Caco-2 (cell line): ENCODE measurements at regions not wholly inside any gene's neighbourhood (a gene's known extent, or its start where the extent isn't known, plus 50 kb on each side); places are given as distances from the start of the nearest gene placed in this dataset.

Experiments used
- BruUV-seq: library from RNA; stranded (reverse); fragments of 400-500 nt; replicated peaks from 2 replicates; lab custom pipeline; 2021; lab: Mats Ljungman, UMichigan
- CTCF ChIA-PET: fragments of 300-600 bp; sonication (Branson Sonifier 250); formaldehyde crosslinking; loops from one replicate; lab custom pipeline; 2022; ENCODE audit warnings: antibody characterized with exemption; lab: Charles Lee
- POLR2A ChIA-PET: fragments of 300-600 bp; sonication (Branson Sonifier 250); formaldehyde crosslinking; loops from one replicate; lab custom pipeline; 2022; ENCODE audit warnings: antibody characterized with exemption; lab: Charles Lee
- DNase-seq, 2 experiments: peaks; one replicate each; pipeline versions ENCODE4 v3.0.0 to v3.0.0-alpha.2; 2020 to 2022
- H3K27me3 ChIP-seq: replicated peaks from 2 replicates; pipeline ENCODE4 v1.6.0; 2011; ENCODE audit warnings: low read length; ENCODE audit not compliant: control insufficient read depth, insufficient read depth
- H3K36me3 ChIP-seq: 2 replicates; pipeline ENCODE4 v1.5.1; 2011; ENCODE audit warnings: low read length; ENCODE audit not compliant: control insufficient read depth, insufficient read depth
- H3K4me1 ChIP-seq: fragments of 250-450 bp; sonication (Bioruptor Pico); 2 replicates; pipeline ENCODE4 v1.5.1; 2020; ENCODE audit warnings: mild to moderate bottlenecking
- H3K4me3 ChIP-seq: 2 replicates; pipeline ENCODE4 v1.5.1; 2011; ENCODE audit warnings: low read depth, mild to moderate bottlenecking, control low read depth, low read length
- H3K9me3 ChIP-seq: fragments of 250-450 bp; sonication (Bioruptor Pico); 2 replicates; pipeline ENCODE4 v1.5.1; 2020; ENCODE audit warnings: mild to moderate bottlenecking, moderate library complexity
- H3K27ac Mint-ChIP-seq: one replicate; pipeline ENCODE4 v1.8.0; 2022; ENCODE audit warnings: mixed read lengths; ENCODE audit not compliant: unreplicated experiment
- H3K27me3 Mint-ChIP-seq: one replicate; pipeline ENCODE4 v1.8.0; 2022; ENCODE audit warnings: mixed read lengths; ENCODE audit not compliant: insufficient read depth, unreplicated experiment
- H3K36me3 Mint-ChIP-seq: one replicate; pipeline ENCODE4 v1.8.0; 2022; ENCODE audit warnings: mild to moderate bottlenecking, mixed read lengths; ENCODE audit not compliant: insufficient read depth, unreplicated experiment
- H3K4me1 Mint-ChIP-seq: one replicate; pipeline ENCODE4 v1.8.0; 2022; ENCODE audit warnings: low read depth, mixed read lengths; ENCODE audit not compliant: unreplicated experiment
- H3K4me3 Mint-ChIP-seq: one replicate; pipeline ENCODE4 v1.8.0; 2022; ENCODE audit warnings: mild to moderate bottlenecking, moderate library complexity, mixed read lengths; ENCODE audit not compliant: unreplicated experiment
- H3K9me3 Mint-ChIP-seq: one replicate; pipeline ENCODE4 v1.8.0; 2022; ENCODE audit warnings: mixed read lengths; ENCODE audit not compliant: unreplicated experiment
- intact Hi-C: fragments of 100-400 bp; cut with micrococcal nuclease; formaldehyde crosslinking; loops from one replicate; pipeline ENCODE4 v1.10.0; 2022; ENCODE audit not compliant: unreplicated experiment
- TF ChIP-seq, protein P1 (sequence below), 2 experiments: fragments of 200-600 bp in 1 of 2; IDR thresholded peaks; 1 replicate in 1 of 2; 2 replicates in 1 of 2; pipeline versions ENCODE4 v1.5.1 to v1.8.0; 2011 to 2022; ENCODE audit warnings: antibody characterized with exemption in 1 of 2, control low read depth in 1 of 2, inconsistent platforms in 1 of 2, low read depth in 1 of 2, low read length in 1 of 2, mild to moderate bottlenecking in 1 of 2, moderate library complexity in 1 of 2; ENCODE audit not compliant: insufficient read depth in 1 of 2, severe bottlenecking in 1 of 2, unreplicated experiment in 1 of 2

DNA sequence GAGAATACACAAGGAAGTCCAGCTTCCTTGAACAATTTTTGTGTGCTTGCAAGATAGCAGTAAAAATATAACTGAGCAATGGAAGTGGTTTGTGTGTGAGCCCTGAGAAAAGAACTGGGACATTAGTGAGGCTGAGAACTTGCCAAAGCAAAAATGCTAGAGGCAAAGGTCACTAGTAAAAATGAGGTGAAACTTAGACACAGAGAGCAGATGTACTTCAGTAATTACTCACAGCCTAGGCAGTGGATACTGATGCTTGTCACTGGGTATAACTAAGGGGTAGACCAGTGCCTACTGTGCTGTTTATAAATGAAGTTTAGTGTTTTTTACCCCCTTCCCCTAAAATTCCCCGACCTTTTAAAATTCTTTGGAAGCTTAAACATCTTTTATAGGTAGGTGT, 450.1 kb downstream of the LPIN1 start:
- ChIA-PET CTCF (no interaction called here), POLR2A (no interaction called here)
- intact Hi-C loops, result no loop called here
- DNase-seq, result no peak
- Mint-ChIP-seq H3K9me3 (no peaks in the 10 kb centered on the region), H3K36me3 (no peaks in the 10 kb centered on the region), H3K27ac (no peak overlapping the region), H3K4me3 (no peak overlapping the region), H3K4me1 (no peaks in the 10 kb centered on the region), H3K27me3 (peaks cover 7% of the 10 kb centered on the region)
- no peaks in the 10 kb centered on the region for H3K4me1 ChIP-seq
- BruUV-seq, result no TSS peak
- TF ChIP-seq, protein P1, sequence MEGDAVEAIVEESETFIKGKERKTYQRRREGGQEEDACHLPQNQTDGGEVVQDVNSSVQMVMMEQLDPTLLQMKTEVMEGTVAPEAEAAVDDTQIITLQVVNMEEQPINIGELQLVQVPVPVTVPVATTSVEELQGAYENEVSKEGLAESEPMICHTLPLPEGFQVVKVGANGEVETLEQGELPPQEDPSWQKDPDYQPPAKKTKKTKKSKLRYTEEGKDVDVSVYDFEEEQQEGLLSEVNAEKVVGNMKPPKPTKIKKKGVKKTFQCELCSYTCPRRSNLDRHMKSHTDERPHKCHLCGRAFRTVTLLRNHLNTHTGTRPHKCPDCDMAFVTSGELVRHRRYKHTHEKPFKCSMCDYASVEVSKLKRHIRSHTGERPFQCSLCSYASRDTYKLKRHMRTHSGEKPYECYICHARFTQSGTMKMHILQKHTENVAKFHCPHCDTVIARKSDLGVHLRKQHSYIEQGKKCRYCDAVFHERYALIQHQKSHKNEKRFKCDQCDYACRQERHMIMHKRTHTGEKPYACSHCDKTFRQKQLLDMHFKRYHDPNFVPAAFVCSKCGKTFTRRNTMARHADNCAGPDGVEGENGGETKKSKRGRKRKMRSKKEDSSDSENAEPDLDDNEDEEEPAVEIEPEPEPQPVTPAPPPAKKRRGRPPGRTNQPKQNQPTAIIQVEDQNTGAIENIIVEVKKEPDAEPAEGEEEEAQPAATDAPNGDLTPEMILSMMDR (IDR thresholded peaks at IDR 0.05; ENCODE audit: insufficient read depth in 1 of 2, low read depth in 1 of 2, low read length in 1 of 2, severe bottlenecking in 1 of 2, unreplicated experiment in 1 of 2), result no peak
- H3K36me3 ChIP-seq, result no peaks in the 10 kb centered on the region
- no peaks in the 10 kb centered on the region for H3K9me3 ChIP-seq
- H3K27me3 ChIP-seq, result no peaks in the 10 kb centered on the region
- H3K4me3 ChIP-seq, result no peak overlapping the region

DNA sequence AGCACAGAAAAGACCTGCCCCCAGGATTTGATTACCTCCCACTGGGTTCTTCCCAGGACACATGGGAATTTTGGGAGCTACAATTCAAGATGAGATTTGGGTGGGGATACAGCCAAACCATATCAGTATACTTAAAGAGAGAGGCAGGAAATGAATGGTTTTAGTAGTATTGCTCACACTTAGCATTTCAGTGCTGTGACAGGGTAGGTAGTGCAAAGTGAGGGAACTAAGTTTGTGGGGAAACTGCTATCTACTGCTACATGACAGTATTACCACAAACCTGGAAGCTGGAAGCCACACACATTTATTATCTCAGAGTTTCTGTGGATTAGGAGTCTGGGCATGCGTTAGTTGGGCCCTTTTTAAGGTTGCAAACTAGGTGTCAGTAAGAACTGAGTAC, 450.7 kb downstream of the LPIN1 start:
- no peaks in the 10 kb centered on the region for H3K4me1 ChIP-seq
- H3K36me3 ChIP-seq, result no peaks in the 10 kb centered on the region
- no peak for DNase-seq
- no peaks in the 10 kb centered on the region for H3K9me3 Mint-ChIP-seq
- peaks cover 2% of the 10 kb centered on the region for H3K4me1 Mint-ChIP-seq
- ChIA-PET POLR2A (no interaction called here), CTCF (no interaction called here)
- H3K36me3 Mint-ChIP-seq, result no peaks in the 10 kb centered on the region
- H3K4me3 Mint-ChIP-seq, result no peak overlapping the region
- H3K4me3 ChIP-seq, result no peak overlapping the region
- intact Hi-C loops, result no loop called here
- H3K9me3 ChIP-seq, result no peaks in the 10 kb centered on the region
- H3K27me3 Mint-ChIP-seq, result peaks cover 10% of the 10 kb centered on the region
- no TSS peak for BruUV-seq
- H3K27ac Mint-ChIP-seq, result no peak overlapping the region
- no peaks in the 10 kb centered on the region for H3K27me3 ChIP-seq
- TF ChIP-seq, protein P1 (IDR thresholded peaks at IDR 0.05; ENCODE audit: insufficient read depth in 1 of 2, low read depth in 1 of 2, low read length in 1 of 2, severe bottlenecking in 1 of 2, unreplicated experiment in 1 of 2), result no peak

DNA sequence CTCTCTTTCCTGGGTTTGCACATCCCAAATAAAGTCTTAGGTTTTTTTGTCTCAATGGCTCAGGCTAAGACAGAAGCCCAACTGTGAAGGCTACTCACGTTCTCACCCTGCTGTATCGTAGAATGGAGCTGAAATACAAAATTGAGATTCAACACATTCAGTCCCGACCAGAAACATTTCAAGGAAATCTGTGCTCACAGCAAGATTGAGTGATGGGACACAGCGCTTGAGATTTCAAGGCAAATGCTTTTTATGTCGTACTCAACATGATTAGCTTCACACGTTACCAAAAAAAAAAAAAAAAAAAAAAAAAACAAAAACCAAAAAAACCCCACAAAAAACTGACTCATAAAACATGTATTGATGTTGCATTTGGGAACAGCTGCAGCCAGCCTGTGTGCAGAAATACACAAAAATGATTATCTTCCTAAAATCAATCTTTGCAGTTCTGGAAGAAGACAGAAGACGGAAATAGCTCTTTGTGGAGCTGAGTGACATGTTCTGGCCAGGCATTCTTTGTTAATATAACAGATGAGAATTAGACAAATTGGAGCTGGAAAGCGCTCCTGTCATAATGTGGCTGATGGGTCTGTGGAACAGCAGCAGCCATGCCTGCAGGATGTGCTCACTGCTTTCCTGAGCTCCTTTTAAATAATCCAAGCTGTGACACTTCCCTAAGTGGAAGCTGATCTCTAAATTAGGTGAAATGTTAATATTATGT, 453.2 kb downstream of the LPIN1 start:
- TF ChIP-seq, protein P1 (IDR thresholded peaks at IDR 0.05; ENCODE audit: insufficient read depth in 1 of 2, low read depth in 1 of 2, low read length in 1 of 2, severe bottlenecking in 1 of 2, unreplicated experiment in 1 of 2), result no peak
- CTCF ChIA-PET, result no interaction called here

More for the DNA sequence above, 453.2 kb downstream of the LPIN1 start:
- H3K36me3 ChIP-seq, result no peaks in the 10 kb centered on the region
- no peaks in the 10 kb centered on the region for H3K36me3 Mint-ChIP-seq
- no peak for DNase-seq
- no peaks in the 10 kb centered on the region for H3K9me3 Mint-ChIP-seq
- POLR2A ChIA-PET, result no interaction called here
- H3K9me3 ChIP-seq, result no peaks in the 10 kb centered on the region
- H3K27me3 ChIP-seq, result no peaks in the 10 kb centered on the region
- no peak overlapping the region for H3K27ac Mint-ChIP-seq
- H3K4me3 Mint-ChIP-seq, result no peak overlapping the region
- no TSS peak for BruUV-seq
- intact Hi-C loops, result no loop called here
- no peak overlapping the region for H3K4me3 ChIP-seq
- peaks cover 21% of the 10 kb centered on the region for H3K27me3 Mint-ChIP-seq
- no peaks in the 10 kb centered on the region for H3K4me1 ChIP-seq
- peaks cover 8% of the 10 kb centered on the region for H3K4me1 Mint-ChIP-seq
